Liver (tissue), 3 donors: ENCODE measurements at regions not wholly inside any gene's neighbourhood (a gene's known extent, or its start where the extent isn't known, plus 50 kb on each side); places are given as distances from the start of the nearest gene placed in this dataset.

ENCODE experiments used
- ATF3 ChIP-seq: IDR thresholded peaks from 2 replicates; pipeline ENCODE4 v1.6.1; 2016; ENCODE audit warnings: antibody characterized with exemption
- CTCF ChIP-seq: fragments of 150-350 bp; IDR thresholded peaks from 2 replicates; pipeline ENCODE4 v1.5.1; 2017; ENCODE audit warnings: improper control_type of control experiment, low read depth, low read length; ENCODE audit not compliant: missing input control
- FOXA2 ChIP-seq: IDR thresholded peaks from 2 replicates; pipeline ENCODE4 v1.6.1; 2016; ENCODE audit warnings: antibody characterized with exemption
- GABPA ChIP-seq, 2 donors: IDR thresholded peaks in 1 of 2; conservative IDR thresholded peaks in 1 of 2; 2 replicates each; pipeline ENCODE4 v1.6.1; 2016; ENCODE audit warnings: antibody characterized with exemption in 2 of 2, mild to moderate bottlenecking in 1 of 2, moderate library complexity in 1 of 2
- MAX ChIP-seq: IDR thresholded peaks from 2 replicates; pipeline ENCODE4 v1.6.1; 2016; ENCODE audit warnings: antibody characterized with exemption
- RAD21 ChIP-seq, 2 donors: IDR thresholded peaks; 2 replicates each; pipeline ENCODE4 v1.6.1; 2016; ENCODE audit warnings: antibody characterized with exemption in 2 of 2, mild to moderate bottlenecking in 2 of 2
- REST ChIP-seq: IDR thresholded peaks from 2 replicates; pipeline ENCODE4 v1.6.1; 2016; ENCODE audit warnings: antibody characterized with exemption, mild to moderate bottlenecking
- RXRA ChIP-seq, 2 donors: IDR thresholded peaks; 2 replicates each; pipeline ENCODE4 v1.6.1; 2017 to 2018; ENCODE audit warnings: antibody characterized with exemption in 2 of 2, mild to moderate bottlenecking in 1 of 2
- TAF1 ChIP-seq: conservative IDR thresholded peaks from 2 replicates; pipeline ENCODE4 v1.6.1; 2016; ENCODE audit warnings: antibody characterized with exemption, mild to moderate bottlenecking
- YY1 ChIP-seq: IDR thresholded peaks from 2 replicates; pipeline ENCODE4 v1.6.1; 2016; ENCODE audit warnings: antibody characterized with exemption, mild to moderate bottlenecking
- ZBTB33 ChIP-seq: IDR thresholded peaks from 2 replicates; pipeline ENCODE4 v1.6.1; 2016; ENCODE audit warnings: antibody characterized with exemption
- donor health status: healthy.
- donor health status: healthy.

- TF ChIP-seq CTCF (no peak), REST (no peak), TAF1 (no peak), GABPA (IDR thresholded peaks at IDR 0.05 in 1 of 2, conservative IDR thresholded peaks at IDR 0.05 in 1 of 2) (no peak), RAD21 (IDR thresholded peaks at IDR 0.05) (no peak), MAX (no peak), RXRA (IDR thresholded peaks at IDR 0.05) (no peak), YY1 (no peak), ZBTB33 (no peak), FOXA2 (no peak), ATF3 (no peak)
Measured at GRCh38 chr14:37842106-37842505, 246.7 kb downstream of the TTC6 start.
